ENCODE measurements at regions not wholly inside any gene's neighbourhood (a gene's known extent, or its start where the extent isn't known, plus 50 kb on each side); places are given as distances from the start of the nearest gene placed in this dataset.

DNA sequence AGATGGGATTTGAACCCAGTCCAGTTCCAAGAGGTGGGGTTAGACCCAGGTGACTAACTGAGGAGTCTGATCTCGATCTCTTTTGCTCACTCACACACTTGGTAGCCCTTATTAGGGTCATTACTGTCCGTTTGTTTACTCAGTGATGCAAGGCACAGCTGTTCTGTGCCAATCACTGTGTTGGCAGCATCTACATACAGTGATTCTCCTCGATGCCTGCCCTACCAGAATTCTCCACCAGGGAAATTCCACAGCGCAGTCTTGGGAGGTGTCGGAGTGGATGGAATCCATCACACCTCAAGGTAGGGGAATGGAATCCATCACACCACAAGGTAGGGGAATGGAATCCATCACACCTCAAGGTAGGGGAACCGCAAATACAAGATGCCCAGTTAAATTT lies 279.6 kb downstream of the MAF start:
- TF ChIP-seq, protein P1, sequence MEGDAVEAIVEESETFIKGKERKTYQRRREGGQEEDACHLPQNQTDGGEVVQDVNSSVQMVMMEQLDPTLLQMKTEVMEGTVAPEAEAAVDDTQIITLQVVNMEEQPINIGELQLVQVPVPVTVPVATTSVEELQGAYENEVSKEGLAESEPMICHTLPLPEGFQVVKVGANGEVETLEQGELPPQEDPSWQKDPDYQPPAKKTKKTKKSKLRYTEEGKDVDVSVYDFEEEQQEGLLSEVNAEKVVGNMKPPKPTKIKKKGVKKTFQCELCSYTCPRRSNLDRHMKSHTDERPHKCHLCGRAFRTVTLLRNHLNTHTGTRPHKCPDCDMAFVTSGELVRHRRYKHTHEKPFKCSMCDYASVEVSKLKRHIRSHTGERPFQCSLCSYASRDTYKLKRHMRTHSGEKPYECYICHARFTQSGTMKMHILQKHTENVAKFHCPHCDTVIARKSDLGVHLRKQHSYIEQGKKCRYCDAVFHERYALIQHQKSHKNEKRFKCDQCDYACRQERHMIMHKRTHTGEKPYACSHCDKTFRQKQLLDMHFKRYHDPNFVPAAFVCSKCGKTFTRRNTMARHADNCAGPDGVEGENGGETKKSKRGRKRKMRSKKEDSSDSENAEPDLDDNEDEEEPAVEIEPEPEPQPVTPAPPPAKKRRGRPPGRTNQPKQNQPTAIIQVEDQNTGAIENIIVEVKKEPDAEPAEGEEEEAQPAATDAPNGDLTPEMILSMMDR (conservative IDR thresholded peaks at IDR 0.05; ENCODE audit: low read length), result no peak
- no peak for TF ChIP-seq EZH2phosphoT487 (IDR thresholded peaks at IDR 0.05; ENCODE audit: borderline replicate concordance, low read depth, low read length)
